Ascending aorta (tissue), 2 donors: ENCODE measurements at regions not wholly inside any gene's neighbourhood (a gene's known extent, or its start where the extent isn't known, plus 50 kb on each side); places are given as distances from the start of the nearest gene placed in this dataset.

Source experiments
- DNase-seq, 2 donors: peaks; one replicate each; pipeline ENCODE4 v3.0.0-alpha.2; 2019; ENCODE audit warnings: low spot score in 2 of 2
- H3K27ac ChIP-seq, 2 donors: fragments of 200-600 bp; sonication (generic); one replicate each; pipeline ENCODE4 v1.5.1; 2016 to 2017; ENCODE audit warnings: mild to moderate bottlenecking in 1 of 2
- H3K27me3 ChIP-seq: fragments of 200-600 bp; sonication (generic); one replicate; pipeline ENCODE4 v1.5.1; 2017
- H3K36me3 ChIP-seq, 2 donors: fragments of 200-600 bp; sonication (generic); one replicate each; pipeline ENCODE4 v1.5.1; 2016
- H3K4me1 ChIP-seq, 2 donors: fragments of 200-600 bp; sonication (generic); one replicate each; pipeline ENCODE4 v1.5.1; 2016 to 2017; ENCODE audit warnings: mild to moderate bottlenecking in 1 of 2
- H3K4me3 ChIP-seq, 2 donors: fragments of 200-600 bp; sonication (generic); one replicate each; pipeline ENCODE4 v1.5.1; 2016 to 2017; ENCODE audit warnings: mild to moderate bottlenecking in 1 of 2
- H3K9me3 ChIP-seq, 2 donors: fragments of 200-600 bp; sonication (generic); one replicate each; pipeline ENCODE4 v1.5.1; 2016
- intact Hi-C: fragments of 100-400 bp; cut with DNase I; formaldehyde crosslinking; loops from one replicate; pipeline ENCODE4 v1.15.1; 2023
- TF ChIP-seq, protein P1 (sequence below), 3 experiments: fragments of 200-600 bp in 2 of 3; fragments of 450-650 bp in 1 of 3; sonication (generic) in 2 of 3; IDR thresholded peaks; one replicate each; pipeline ENCODE4 v1.5.1; 2016 to 2019; ENCODE audit warnings: antibody characterized with exemption in 3 of 3, mild to moderate bottlenecking in 1 of 3, moderate library complexity in 1 of 3

DNA sequence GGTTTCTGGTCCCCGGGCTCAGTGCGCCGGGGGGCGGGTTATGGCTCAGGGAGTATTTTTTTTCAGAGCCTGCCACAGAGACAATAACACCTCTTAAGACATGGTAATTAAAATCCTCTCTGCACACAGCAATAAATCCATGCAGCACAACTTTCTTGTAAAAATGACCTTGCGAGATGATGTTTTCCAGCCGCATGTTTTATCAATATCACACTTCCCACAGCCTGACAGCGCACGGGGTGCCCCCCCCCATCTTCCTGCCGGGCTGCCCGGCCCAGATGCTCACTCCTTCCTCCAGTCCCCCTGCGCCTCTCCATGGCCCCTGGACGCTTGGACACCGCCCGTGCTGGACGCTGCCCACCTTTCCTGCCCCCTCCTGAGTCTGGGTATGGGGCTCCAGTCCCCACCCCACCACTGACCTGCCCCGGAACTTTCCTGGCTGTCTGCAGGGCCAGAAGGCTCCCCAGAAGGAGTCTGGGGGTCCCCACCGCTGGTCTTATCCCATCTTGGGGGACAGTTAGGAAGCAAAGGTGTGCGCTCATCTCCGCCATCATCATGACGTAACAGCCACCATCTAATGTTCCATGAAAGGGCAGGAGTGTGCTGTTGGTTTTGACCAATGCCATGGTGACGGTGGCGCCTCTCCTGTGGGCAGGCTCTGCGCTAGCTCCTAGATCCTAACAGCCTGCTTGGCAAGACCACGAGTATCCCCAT, 182.9 kb downstream of the KIF26A start:
- no peaks in the 10 kb centered on the region for H3K36me3 ChIP-seq
- H3K4me3 ChIP-seq = no peak overlapping the region
- no peaks in the 10 kb centered on the region for H3K27me3 ChIP-seq
- intact Hi-C loops = no loop called here
- TF ChIP-seq, protein P1, sequence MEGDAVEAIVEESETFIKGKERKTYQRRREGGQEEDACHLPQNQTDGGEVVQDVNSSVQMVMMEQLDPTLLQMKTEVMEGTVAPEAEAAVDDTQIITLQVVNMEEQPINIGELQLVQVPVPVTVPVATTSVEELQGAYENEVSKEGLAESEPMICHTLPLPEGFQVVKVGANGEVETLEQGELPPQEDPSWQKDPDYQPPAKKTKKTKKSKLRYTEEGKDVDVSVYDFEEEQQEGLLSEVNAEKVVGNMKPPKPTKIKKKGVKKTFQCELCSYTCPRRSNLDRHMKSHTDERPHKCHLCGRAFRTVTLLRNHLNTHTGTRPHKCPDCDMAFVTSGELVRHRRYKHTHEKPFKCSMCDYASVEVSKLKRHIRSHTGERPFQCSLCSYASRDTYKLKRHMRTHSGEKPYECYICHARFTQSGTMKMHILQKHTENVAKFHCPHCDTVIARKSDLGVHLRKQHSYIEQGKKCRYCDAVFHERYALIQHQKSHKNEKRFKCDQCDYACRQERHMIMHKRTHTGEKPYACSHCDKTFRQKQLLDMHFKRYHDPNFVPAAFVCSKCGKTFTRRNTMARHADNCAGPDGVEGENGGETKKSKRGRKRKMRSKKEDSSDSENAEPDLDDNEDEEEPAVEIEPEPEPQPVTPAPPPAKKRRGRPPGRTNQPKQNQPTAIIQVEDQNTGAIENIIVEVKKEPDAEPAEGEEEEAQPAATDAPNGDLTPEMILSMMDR (IDR thresholded peaks at IDR 0.05) = no peak
- H3K4me1 ChIP-seq = no peaks in the 10 kb centered on the region
- no peak overlapping the region for H3K27ac ChIP-seq
- no peak for DNase-seq
- H3K9me3 ChIP-seq = no peaks in the 10 kb centered on the region

DNA sequence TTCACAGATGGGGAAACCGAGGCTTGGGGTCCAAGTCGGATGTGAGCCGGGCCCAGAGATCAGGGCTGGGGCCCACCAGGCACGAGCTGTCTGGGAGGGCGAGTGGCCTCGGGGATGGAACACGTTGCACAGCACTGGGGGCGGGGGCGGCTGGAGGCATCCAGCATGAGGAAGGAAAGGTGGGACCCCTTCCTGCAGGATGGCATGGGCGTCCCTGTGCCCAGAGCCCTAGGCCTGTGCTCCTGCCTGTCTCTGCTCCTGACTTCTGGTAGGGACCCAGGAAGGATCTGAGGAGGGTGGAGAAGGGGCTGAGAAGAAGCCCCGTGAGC, 183.4 kb downstream of the KIF26A start:
- Histone ChIP-seq H3K9me3 (no peaks in the 10 kb centered on the region), H3K27ac (no peak overlapping the region), H3K4me1 (no peaks in the 10 kb centered on the region), H3K4me3 (no peak overlapping the region), H3K27me3 (no peaks in the 10 kb centered on the region), H3K36me3 (no peaks in the 10 kb centered on the region)
- peak in 1 of 2 donors; percentile 59 for DNase-seq
- TF ChIP-seq, protein P1 (IDR thresholded peaks at IDR 0.05) = no peak
- intact Hi-C loops = no loop called here

DNA sequence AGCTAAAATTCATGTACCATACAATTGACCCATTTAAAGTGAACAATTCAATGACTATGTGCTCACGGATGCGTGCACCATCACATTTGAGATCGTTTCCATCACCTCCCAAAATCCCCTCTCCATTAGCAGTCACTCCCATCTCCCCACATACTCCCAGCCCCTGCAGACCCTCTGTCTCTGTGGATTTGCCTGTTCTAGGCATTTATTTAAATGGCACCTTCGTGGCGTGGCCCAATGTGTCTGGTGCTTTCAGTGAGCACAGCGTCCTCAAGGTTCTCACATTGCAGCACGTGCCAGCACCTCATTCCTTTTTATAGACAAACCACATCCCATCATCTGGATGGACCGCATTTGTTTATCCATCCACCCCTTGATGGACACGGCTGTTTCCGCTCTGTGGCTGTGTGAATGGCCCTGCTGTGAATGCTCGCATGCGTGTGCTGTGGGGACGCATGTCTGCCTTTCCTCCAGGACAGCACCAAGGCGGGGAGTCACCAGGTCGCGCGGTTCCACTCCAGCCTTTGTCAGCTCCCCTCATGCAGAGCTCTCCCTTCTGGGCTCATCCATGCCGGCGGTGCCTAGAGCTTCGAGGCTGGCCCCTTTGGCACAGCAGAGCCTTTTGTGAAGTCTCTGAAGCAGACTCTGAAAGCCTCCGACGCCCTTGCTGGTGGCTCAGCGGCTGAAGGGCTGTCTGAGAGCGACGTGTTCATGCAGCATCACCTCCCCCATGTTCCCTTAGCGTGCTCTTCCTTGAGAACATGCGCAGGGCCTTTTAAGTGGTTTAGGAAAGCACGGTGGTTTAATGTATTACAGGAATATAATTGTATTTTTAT, 184.4 kb downstream of the KIF26A start:
- Histone ChIP-seq H3K36me3 (no peaks in the 10 kb centered on the region), H3K27me3 (no peaks in the 10 kb centered on the region), H3K9me3 (no peaks in the 10 kb centered on the region), H3K4me1 (no peaks in the 10 kb centered on the region), H3K27ac (no peak overlapping the region), H3K4me3 (no peak overlapping the region)
- peak in 1 of 2 donors; percentile 38 for DNase-seq
- intact Hi-C loops = no loop called here
- TF ChIP-seq, protein P1 (IDR thresholded peaks at IDR 0.05) = no peak

DNA sequence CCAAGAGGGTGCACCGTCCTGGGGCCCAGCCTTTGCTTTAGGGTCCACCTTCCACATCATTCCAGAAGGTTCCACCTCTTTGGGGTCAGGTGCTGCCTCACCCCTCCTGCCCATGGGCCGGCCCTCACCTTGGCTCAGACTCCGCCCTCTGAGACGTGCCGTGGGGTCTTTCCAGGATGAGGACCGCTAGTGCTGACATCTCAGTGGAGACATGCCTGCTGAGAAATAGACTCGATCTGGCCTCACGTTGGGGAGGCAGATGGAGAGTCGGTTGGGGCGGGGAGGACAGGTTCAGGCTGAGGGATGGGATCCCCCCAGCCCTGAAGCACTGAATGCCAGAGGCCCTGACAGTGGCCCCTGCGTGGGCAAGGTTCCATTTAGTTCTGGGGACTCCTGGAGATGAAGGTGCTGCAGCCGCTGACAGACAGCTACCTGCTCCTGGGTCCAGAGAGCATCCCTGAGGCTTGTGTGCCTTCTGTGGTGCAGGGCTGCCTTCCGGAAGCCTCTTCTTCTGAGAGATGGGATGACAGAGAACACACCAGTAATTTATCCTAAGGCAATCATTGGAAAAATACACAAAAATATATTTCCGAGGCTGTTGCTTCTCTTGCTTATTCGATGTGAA, 185.3 kb downstream of the KIF26A start:
- H3K4me3 ChIP-seq = no peak overlapping the region
- no peaks in the 10 kb centered on the region for H3K9me3 ChIP-seq
- H3K27ac ChIP-seq = no peak overlapping the region
- TF ChIP-seq, protein P1 (IDR thresholded peaks at IDR 0.05) = no peak
- H3K27me3 ChIP-seq = no peaks in the 10 kb centered on the region
- no peaks in the 10 kb centered on the region for H3K4me1 ChIP-seq
- intact Hi-C loops = no loop called here
- no peaks in the 10 kb centered on the region for H3K36me3 ChIP-seq
- DNase-seq = peak in 1 of 2 donors; percentile 47

DNA sequence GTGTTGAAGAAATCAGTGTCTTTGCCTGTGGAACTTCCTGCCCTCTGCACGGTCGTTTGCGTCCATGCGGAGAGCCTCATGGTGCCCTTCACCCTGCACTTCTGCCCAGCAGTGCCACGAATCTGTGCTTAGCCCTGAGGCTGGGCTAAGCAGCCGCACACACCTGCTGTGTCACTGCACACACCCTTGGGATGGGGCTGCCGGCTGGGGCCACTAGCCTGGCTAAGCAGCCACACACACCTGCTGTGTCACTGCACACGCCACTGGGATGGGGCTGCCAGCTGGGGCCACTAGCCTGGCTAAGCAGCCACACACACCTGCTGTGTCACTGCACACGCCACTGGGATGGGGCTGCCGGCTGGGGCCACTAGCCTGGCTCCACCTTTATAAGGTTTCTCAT, 188.5 kb downstream of the KIF26A start:
- intact Hi-C loops = no loop called here
- no peak for DNase-seq
- no peaks in the 10 kb centered on the region for H3K27me3 ChIP-seq
- TF ChIP-seq, protein P1 (IDR thresholded peaks at IDR 0.05) = no peak
- no peak overlapping the region for H3K27ac ChIP-seq
- no peaks in the 10 kb centered on the region for H3K36me3 ChIP-seq
- peaks cover 0 to 9% of the 10 kb centered on the region in 2 donors for H3K9me3 ChIP-seq
- no peak overlapping the region for H3K4me3 ChIP-seq
- H3K4me1 ChIP-seq = no peaks in the 10 kb centered on the region
